Gastrocnemius medialis (tissue), 4 donors: ENCODE measurements at regions not wholly inside any gene's neighbourhood (a gene's known extent, or its start where the extent isn't known, plus 50 kb on each side); places are given as distances from the start of the nearest gene placed in this dataset.

Experiments
- ATAC-seq, 2 donors: fragments of 150-250 bp; one replicate each; pipeline ENCODE4 v1.9.1; 2016
- DNase-seq, 2 donors: peaks; one replicate each; pipeline ENCODE4 v3.0.0-alpha.2; 2019
- H3K27ac ChIP-seq, 4 donors: fragments of 200-600 bp; sonication (generic); 1 replicate in 1 of 4; 2 replicates in 3 of 4; pipeline ENCODE4 v1.5.1; 2016 to 2018; ENCODE audit warnings: mild to moderate bottlenecking in 2 of 4, moderate library complexity in 1 of 4
- H3K27me3 ChIP-seq, 3 donors: fragments of 200-600 bp; sonication (generic) in 2 of 3; 1 replicate in 1 of 3; 2 replicates in 2 of 3; pipeline versions ENCODE4 v1.5.1 to v1.6.0; 2016 to 2019; ENCODE audit warnings: mild to moderate bottlenecking in 1 of 3, moderate library complexity in 1 of 3
- H3K36me3 ChIP-seq, 2 donors: fragments of 200-600 bp; sonication (generic) in 1 of 2; one replicate each; pipeline ENCODE4 v1.5.1; 2017 to 2018
- H3K4me1 ChIP-seq, 2 donors: fragments of 200-600 bp; sonication (generic) in 1 of 2; one replicate each; pipeline ENCODE4 v1.5.1; 2016 to 2017; ENCODE audit warnings: mild to moderate bottlenecking in 2 of 2
- H3K4me3 ChIP-seq, 4 donors: fragments of 200-600 bp; sonication (generic) in 3 of 4; 1 replicate in 1 of 4; 2 replicates in 3 of 4; pipeline ENCODE4 v1.5.1; 2016 to 2019; ENCODE audit warnings: mild to moderate bottlenecking in 2 of 4
- H3K9me3 ChIP-seq, 3 donors: fragments of 200-600 bp; sonication (generic) in 2 of 3; 1 replicate in 1 of 3; 2 replicates in 2 of 3; pipeline ENCODE4 v1.5.1; 2016 to 2019
- CTCF ChIP-seq, 5 experiments: fragments of 450-650 bp in 3 of 5; fragments of 200-600 bp in 2 of 5; sonication (generic) in 2 of 5; IDR thresholded peaks in 4 of 5; conservative IDR thresholded peaks in 1 of 5; 1 replicate in 4 of 5; 2 replicates in 1 of 5; pipeline ENCODE4 v1.5.1; 2016 to 2019; ENCODE audit warnings: antibody characterized with exemption in 5 of 5, mild to moderate bottlenecking in 3 of 5, moderate library complexity in 3 of 5
- POLR2A ChIP-seq, 2 donors: fragments of 450-650 bp; IDR thresholded peaks; one replicate each; pipeline ENCODE4 v1.6.1; 2017; ENCODE audit warnings: antibody characterized with exemption in 2 of 2, mild to moderate bottlenecking in 2 of 2, moderate library complexity in 2 of 2
- in situ Hi-C, 4 donors: fragments of 200-750 bp; cut with MboI; loops; one replicate each; pipeline versions ENCODE4 v1.15.0 to v1.8.0; 2017; ENCODE audit warnings: low sequenced_read_pairs in 4 of 4
- intact Hi-C: fragments of 100-400 bp; cut with DNase I; formaldehyde crosslinking; loops from one replicate; pipeline ENCODE4 v1.15.1; 2023; ENCODE audit warnings: low total_unique reads

GRCh38 chr6:112579601-112580000 lies 232.5 kb downstream of the RFPL4B start:
- Histone ChIP-seq H3K27me3 (no peaks in the 10 kb centered on the region), H3K4me1 (no peaks in the 10 kb centered on the region), H3K9me3 (no peaks in the 10 kb centered on the region), H3K4me3 (no peak overlapping the region), H3K27ac (no peak overlapping the region), H3K36me3 (no peaks in the 10 kb centered on the region)
- intact Hi-C loops (no loop called here), in situ Hi-C loops (no loop called here)
- no peak for TF ChIP-seq CTCF (IDR thresholded peaks at IDR 0.05 in 4 of 5, conservative IDR thresholded peaks at IDR 0.05 in 1 of 5)
- no peak for TF ChIP-seq POLR2A (IDR thresholded peaks at IDR 0.05)
- no peak for ATAC-seq
- DNase-seq: no peak

GRCh38 chr6:112581015-112581414 lies 233.9 kb downstream of the RFPL4B start:
- intact Hi-C loops (no loop called here), in situ Hi-C loops (no loop called here)
- Histone ChIP-seq H3K36me3 (no peaks in the 10 kb centered on the region), H3K4me3 (no peak overlapping the region), H3K9me3 (no peaks in the 10 kb centered on the region), H3K4me1 (no peaks in the 10 kb centered on the region), H3K27ac (no peak overlapping the region), H3K27me3 (no peaks in the 10 kb centered on the region)
- ATAC-seq: no peak
- DNase-seq: no peak
- TF ChIP-seq POLR2A (IDR thresholded peaks at IDR 0.05): no peak
- TF ChIP-seq CTCF (IDR thresholded peaks at IDR 0.05 in 4 of 5, conservative IDR thresholded peaks at IDR 0.05 in 1 of 5): no peak

- intact Hi-C loops: no loop called here
- in situ Hi-C loops: no loop called here
- Histone ChIP-seq H3K4me3 (no peak overlapping the region), H3K36me3 (no peaks in the 10 kb centered on the region), H3K4me1 (no peaks in the 10 kb centered on the region), H3K9me3 (no peaks in the 10 kb centered on the region), H3K27ac (no peak overlapping the region), H3K27me3 (no peaks in the 10 kb centered on the region)
- DNase-seq (no peak), ATAC-seq (no peak)
- no peak for TF ChIP-seq CTCF (IDR thresholded peaks at IDR 0.05 in 4 of 5, conservative IDR thresholded peaks at IDR 0.05 in 1 of 5)
- no peak for TF ChIP-seq POLR2A (IDR thresholded peaks at IDR 0.05)
Observed at GRCh38 chr6:112590326-112590725, 243.2 kb downstream of the RFPL4B start.

GRCh38 chr6:112591329-112591728 lies 244.2 kb downstream of the RFPL4B start:
- no peak for ATAC-seq
- no peaks in the 10 kb centered on the region for H3K36me3 ChIP-seq
- no peaks in the 10 kb centered on the region for H3K27me3 ChIP-seq
- no peak for TF ChIP-seq POLR2A (IDR thresholded peaks at IDR 0.05)
- TF ChIP-seq CTCF (IDR thresholded peaks at IDR 0.05 in 4 of 5, conservative IDR thresholded peaks at IDR 0.05 in 1 of 5): no peak
- no peaks in the 10 kb centered on the region for H3K9me3 ChIP-seq
- H3K4me1 ChIP-seq: no peaks in the 10 kb centered on the region
- intact Hi-C loops (no loop called here), in situ Hi-C loops (no loop called here)
- H3K27ac ChIP-seq: no peak overlapping the region
- no peak for DNase-seq
- H3K4me3 ChIP-seq: no peak overlapping the region

GRCh38 chr6:112592159-112592558 lies 245.0 kb downstream of the RFPL4B start:
- no peak overlapping the region for H3K4me3 ChIP-seq
- H3K9me3 ChIP-seq: no peaks in the 10 kb centered on the region
- ATAC-seq (no peak), DNase-seq (no peak)
- no peak for TF ChIP-seq CTCF (IDR thresholded peaks at IDR 0.05 in 4 of 5, conservative IDR thresholded peaks at IDR 0.05 in 1 of 5)
- TF ChIP-seq POLR2A (IDR thresholded peaks at IDR 0.05): no peak
- in situ Hi-C loops: no loop called here
- no peaks in the 10 kb centered on the region for H3K4me1 ChIP-seq
- intact Hi-C loops: no loop called here
- no peaks in the 10 kb centered on the region for H3K36me3 ChIP-seq
- no peak overlapping the region for H3K27ac ChIP-seq
- no peaks in the 10 kb centered on the region for H3K27me3 ChIP-seq
